DOHH2 (cell line): ENCODE measurements at regions not wholly inside any gene's neighbourhood (a gene's known extent, or its start where the extent isn't known, plus 50 kb on each side); places are given as distances from the start of the nearest gene placed in this dataset.

ENCODE experiments used
- H3F3A ChIP-seq: fragments of 200-600 bp; sonication (generic), shearing (Covaris generic); 2 replicates; pipeline ENCODE4 v1.6.0; 2016; ENCODE audit warnings: antibody characterized with exemption, mild to moderate bottlenecking; ENCODE audit not compliant: control insufficient read depth, insufficient read depth
- H3K27ac ChIP-seq: fragments of 200-600 bp; sonication (generic); 2 replicates; pipeline ENCODE4 v1.5.1; 2014; ENCODE audit warnings: low read depth, mild to moderate bottlenecking, low read length, moderate library complexity
- H3K27me3 ChIP-seq: fragments of 200-600 bp; sonication (generic); 2 replicates; pipeline ENCODE4 v1.6.1; 2014; ENCODE audit warnings: mild to moderate bottlenecking, low read length, mixed read lengths; ENCODE audit not compliant: control insufficient read depth
- H3K36me3 ChIP-seq: fragments of 200-600 bp; sonication (generic); 2 replicates; pipeline ENCODE4 v1.6.1; 2014; ENCODE audit warnings: mild to moderate bottlenecking, low read length, moderate library complexity, mixed read lengths; ENCODE audit not compliant: control insufficient read depth
- H3K4me1 ChIP-seq: fragments of 200-600 bp; sonication (generic); 2 replicates; pipeline ENCODE4 v1.6.1; 2014; ENCODE audit warnings: mild to moderate bottlenecking, low read length, mixed read lengths; ENCODE audit not compliant: control insufficient read depth
- H3K4me2 ChIP-seq: fragments of 200-600 bp; sonication (generic); 2 replicates; pipeline ENCODE4 v1.6.0; 2014; ENCODE audit warnings: mild to moderate bottlenecking, low read length, moderate library complexity
- H3K4me3 ChIP-seq: fragments of 200-600 bp; sonication (generic); 2 replicates; pipeline ENCODE4 v1.5.1; 2014; ENCODE audit warnings: mild to moderate bottlenecking, low read length, mixed read lengths
- H3K79me2 ChIP-seq: fragments of 200-600 bp; sonication (generic); 2 replicates; pipeline ENCODE4 v1.6.1; 2014; ENCODE audit warnings: mild to moderate bottlenecking, low read length, mixed read lengths; ENCODE audit not compliant: control insufficient read depth
- H3K9me2 ChIP-seq: fragments of 200-600 bp; sonication (generic); replicated peaks from 2 replicates; pipeline ENCODE4 v1.6.1; 2014; ENCODE audit warnings: mild to moderate bottlenecking, low read length, mixed read lengths; ENCODE audit not compliant: control insufficient read depth
- H3K9me3 ChIP-seq: fragments of 200-600 bp; sonication (generic); 2 replicates; pipeline ENCODE4 v1.6.1; 2014; ENCODE audit warnings: antibody characterized with exemption, low read length, mixed read lengths; ENCODE audit not compliant: control insufficient read depth, insufficient read depth
- H4K20me1 ChIP-seq: fragments of 200-600 bp; sonication (generic); 2 replicates; pipeline ENCODE4 v1.6.0; 2014; ENCODE audit warnings: low read depth, mild to moderate bottlenecking, antibody characterized with exemption, low read length, moderate library complexity; ENCODE audit not compliant: control insufficient read depth, insufficient read depth
- EZH2phosphoT487 ChIP-seq: fragments of 200-600 bp; sonication (generic); IDR thresholded peaks from 2 replicates; pipeline ENCODE4 v1.6.1; 2017; ENCODE audit warnings: borderline replicate concordance, mild to moderate bottlenecking, antibody characterized with exemption, low read length, moderate library complexity, mixed read lengths
- TF ChIP-seq, protein P1 (sequence below): fragments of 200-600 bp; sonication (generic); IDR thresholded peaks from one replicate; pipeline ENCODE4 v1.5.1; 2014; ENCODE audit warnings: antibody characterized with exemption, mild to moderate bottlenecking, low read depth, low read length; ENCODE audit not compliant: poor library complexity, severe bottlenecking

DNA sequence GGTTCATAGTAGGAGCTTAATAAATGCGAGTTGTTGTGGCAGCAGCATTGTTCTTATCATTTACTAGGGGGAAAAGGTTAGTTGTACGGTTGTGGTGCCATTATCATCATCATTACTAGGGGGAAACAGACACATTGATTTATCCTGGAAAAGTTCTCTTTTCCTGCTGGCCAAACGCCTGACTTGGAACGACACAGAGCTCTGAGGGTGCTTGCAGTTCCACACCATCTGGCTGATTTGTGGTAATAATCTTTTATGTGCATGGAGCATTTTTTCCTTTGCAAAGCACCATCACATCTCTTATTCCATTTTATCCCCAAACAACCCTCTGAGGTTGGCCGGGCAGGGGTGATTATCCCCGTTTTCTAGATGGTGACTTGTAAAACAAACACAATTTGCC, 219.4 kb downstream of the BUB3 start:
- H3F3A ChIP-seq: no peaks in the 10 kb centered on the region
- no peaks in the 10 kb centered on the region for H3K4me1 ChIP-seq
- no peaks in the 10 kb centered on the region for H3K9me3 ChIP-seq
- TF ChIP-seq EZH2phosphoT487: no peak
- TF ChIP-seq, protein P1, sequence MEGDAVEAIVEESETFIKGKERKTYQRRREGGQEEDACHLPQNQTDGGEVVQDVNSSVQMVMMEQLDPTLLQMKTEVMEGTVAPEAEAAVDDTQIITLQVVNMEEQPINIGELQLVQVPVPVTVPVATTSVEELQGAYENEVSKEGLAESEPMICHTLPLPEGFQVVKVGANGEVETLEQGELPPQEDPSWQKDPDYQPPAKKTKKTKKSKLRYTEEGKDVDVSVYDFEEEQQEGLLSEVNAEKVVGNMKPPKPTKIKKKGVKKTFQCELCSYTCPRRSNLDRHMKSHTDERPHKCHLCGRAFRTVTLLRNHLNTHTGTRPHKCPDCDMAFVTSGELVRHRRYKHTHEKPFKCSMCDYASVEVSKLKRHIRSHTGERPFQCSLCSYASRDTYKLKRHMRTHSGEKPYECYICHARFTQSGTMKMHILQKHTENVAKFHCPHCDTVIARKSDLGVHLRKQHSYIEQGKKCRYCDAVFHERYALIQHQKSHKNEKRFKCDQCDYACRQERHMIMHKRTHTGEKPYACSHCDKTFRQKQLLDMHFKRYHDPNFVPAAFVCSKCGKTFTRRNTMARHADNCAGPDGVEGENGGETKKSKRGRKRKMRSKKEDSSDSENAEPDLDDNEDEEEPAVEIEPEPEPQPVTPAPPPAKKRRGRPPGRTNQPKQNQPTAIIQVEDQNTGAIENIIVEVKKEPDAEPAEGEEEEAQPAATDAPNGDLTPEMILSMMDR: no peak
- H3K9me2 ChIP-seq: no peaks in the 10 kb centered on the region
- no peak overlapping the region for H3K4me3 ChIP-seq
- H3K27ac ChIP-seq: no peak overlapping the region
- H3K36me3 ChIP-seq: no peaks in the 10 kb centered on the region
- H4K20me1 ChIP-seq: no peaks in the 10 kb centered on the region
- no peak overlapping the region for H3K4me2 ChIP-seq
- H3K79me2 ChIP-seq: no peaks in the 10 kb centered on the region
- H3K27me3 ChIP-seq: no peaks in the 10 kb centered on the region

DNA sequence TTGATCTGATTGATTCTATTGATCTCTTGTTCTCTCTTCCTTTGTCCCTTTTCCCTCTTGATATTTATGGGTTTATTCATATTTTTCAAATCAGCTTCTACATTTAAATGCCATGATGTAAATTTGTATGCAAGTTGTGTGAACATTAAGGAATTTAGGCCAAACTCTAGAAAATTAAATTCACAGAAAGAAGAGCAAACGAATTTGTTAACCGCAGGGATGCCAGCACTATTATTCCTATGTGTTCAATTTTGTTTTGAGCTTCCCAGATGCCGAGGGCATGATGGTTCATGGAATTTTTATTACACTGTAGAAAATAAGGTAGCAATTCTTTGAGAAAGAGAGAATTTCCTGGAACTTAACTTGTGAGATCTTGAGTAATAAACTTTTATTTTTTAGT, 220.9 kb downstream of the BUB3 start:
- Histone ChIP-seq H3K9me2 (no peaks in the 10 kb centered on the region), H3K27me3 (no peaks in the 10 kb centered on the region), H4K20me1 (no peaks in the 10 kb centered on the region), H3K4me2 (no peak overlapping the region), H3K9me3 (no peaks in the 10 kb centered on the region), H3K79me2 (no peaks in the 10 kb centered on the region), H3K27ac (no peak overlapping the region), H3F3A (no peaks in the 10 kb centered on the region), H3K4me3 (no peak overlapping the region), H3K36me3 (no peaks in the 10 kb centered on the region), H3K4me1 (no peaks in the 10 kb centered on the region)
- TF ChIP-seq, protein P1: no peak
- no peak for TF ChIP-seq EZH2phosphoT487

DNA sequence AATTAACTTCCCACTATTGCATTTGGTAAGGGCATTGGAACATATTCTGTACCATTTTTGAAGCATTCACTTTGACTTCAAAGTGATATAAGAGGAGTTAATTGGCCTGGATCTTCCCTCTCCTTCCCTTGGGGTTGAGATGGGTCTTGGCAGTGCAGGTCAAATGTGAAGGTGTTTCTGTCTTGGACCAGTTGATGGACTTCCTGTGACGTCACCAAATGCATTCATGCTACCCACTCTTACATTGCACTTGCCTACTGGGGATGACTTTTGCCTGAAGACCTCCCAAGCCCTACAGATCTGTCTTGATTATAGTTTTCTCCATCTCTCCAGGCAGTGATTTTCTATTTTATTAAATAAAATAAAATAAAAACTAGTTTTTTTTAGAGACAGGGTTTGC, 221.5 kb downstream of the BUB3 start:
- H3K27ac ChIP-seq: no peak overlapping the region
- no peaks in the 10 kb centered on the region for H4K20me1 ChIP-seq
- H3K36me3 ChIP-seq: no peaks in the 10 kb centered on the region
- no peaks in the 10 kb centered on the region for H3K27me3 ChIP-seq
- no peaks in the 10 kb centered on the region for H3K9me3 ChIP-seq
- no peak overlapping the region for H3K4me2 ChIP-seq
- H3K9me2 ChIP-seq: no peaks in the 10 kb centered on the region
- H3K4me3 ChIP-seq: no peak overlapping the region
- no peak for TF ChIP-seq EZH2phosphoT487
- TF ChIP-seq, protein P1: no peak
- H3F3A ChIP-seq: no peaks in the 10 kb centered on the region
- no peaks in the 10 kb centered on the region for H3K4me1 ChIP-seq
- no peaks in the 10 kb centered on the region for H3K79me2 ChIP-seq

DNA sequence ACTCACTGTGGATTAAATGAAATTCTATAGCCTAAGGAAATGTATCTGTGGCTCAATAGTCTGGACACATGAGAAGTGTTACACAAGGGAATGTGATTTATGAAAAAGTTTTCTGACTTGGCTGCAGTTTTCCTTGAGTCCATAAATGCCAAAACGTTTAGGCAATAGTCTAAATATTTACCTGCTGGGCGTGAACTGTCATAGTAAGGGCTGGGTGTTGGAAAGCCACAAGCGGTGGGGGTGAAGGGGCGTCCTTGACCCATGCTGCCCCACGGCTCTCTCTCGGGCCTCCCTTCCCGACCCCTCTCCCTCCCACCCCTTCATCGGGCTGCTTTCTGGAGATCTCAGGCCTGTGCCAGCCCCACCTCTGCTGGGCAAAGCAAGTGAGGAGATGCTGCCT, 223.7 kb downstream of the BUB3 start:
- H3K27me3 ChIP-seq: no peaks in the 10 kb centered on the region
- TF ChIP-seq, protein P1: no peak
- TF ChIP-seq EZH2phosphoT487: no peak

More for the DNA sequence above, 223.7 kb downstream of the BUB3 start:
- H3K36me3 ChIP-seq: no peaks in the 10 kb centered on the region
- peaks cover 9% of the 10 kb centered on the region for H3K4me1 ChIP-seq
- no peaks in the 10 kb centered on the region for H4K20me1 ChIP-seq
- no peaks in the 10 kb centered on the region for H3K9me3 ChIP-seq
- no peak overlapping the region for H3K4me2 ChIP-seq
- no peaks in the 10 kb centered on the region for H3K79me2 ChIP-seq
- H3K9me2 ChIP-seq: no peaks in the 10 kb centered on the region
- no peak overlapping the region for H3K4me3 ChIP-seq
- H3F3A ChIP-seq: no peaks in the 10 kb centered on the region
- H3K27ac ChIP-seq: no peak overlapping the region
